Activated T-cell treated with anti-CD3 and anti-CD28 coated beads, Interleukin-2, amount 50 U/mL, for 48 hours (primary cell): ENCODE measurements at regions not wholly inside any gene's neighbourhood (a gene's known extent, or its start where the extent isn't known, plus 50 kb on each side); places are given as distances from the start of the nearest gene placed in this dataset.

ENCODE experiments used
- DNase-seq, 2 experiments: peaks; one replicate each; pipeline ENCODE4 v3.0.0-alpha.2; 2020

GRCh38 chr5:70307064-70307463, 108.1 kb upstream of the GTF2H2C_2 start:
- DNase-seq: peak in 1 of 2 experiments; percentile 2
